Smooth muscle cell (in vitro differentiated cells): ENCODE measurements at regions not wholly inside any gene's neighbourhood (a gene's known extent, or its start where the extent isn't known, plus 50 kb on each side); places are given as distances from the start of the nearest gene placed in this dataset.

ENCODE experiments used
- DNase-seq: peaks from one replicate; lab custom pipeline; 2025; ENCODE audit not compliant: unreplicated experiment; lab: John Stamatoyannopoulos, UW
- H2AFZ ChIP-seq: fragments of 200-600 bp; sonication (generic); 2 replicates; pipeline ENCODE4 v1.6.0; 2016; ENCODE audit warnings: antibody characterized with exemption, low read depth, mild to moderate bottlenecking
- H3F3A ChIP-seq: fragments of 200-600 bp; sonication (generic); 2 replicates; pipeline ENCODE4 v1.6.0; 2017; ENCODE audit warnings: antibody characterized with exemption, low read depth
- H3K27ac ChIP-seq: fragments of 200-600 bp; sonication (generic); 2 replicates; pipeline ENCODE4 v1.5.1; 2016; ENCODE audit warnings: low read depth, mild to moderate bottlenecking
- H3K27me3 ChIP-seq: fragments of 200-600 bp; sonication (generic); 2 replicates; pipeline ENCODE4 v1.6.1; 2016; ENCODE audit warnings: low read depth, mild to moderate bottlenecking
- H3K36me3 ChIP-seq: fragments of 200-600 bp; sonication (generic); 2 replicates; pipeline ENCODE4 v1.5.1; 2016; ENCODE audit warnings: low read depth
- H3K4me1 ChIP-seq: fragments of 200-600 bp; sonication (generic); 2 replicates; pipeline ENCODE4 v1.5.1; 2016; ENCODE audit warnings: low read depth
- H3K4me2 ChIP-seq: fragments of 200-600 bp; sonication (generic); 2 replicates; pipeline ENCODE4 v1.6.0; 2016; ENCODE audit warnings: mild to moderate bottlenecking
- H3K4me3 ChIP-seq: fragments of 200-600 bp; sonication (generic); 2 replicates; pipeline ENCODE4 v1.5.1; 2016; ENCODE audit warnings: mild to moderate bottlenecking
- H3K79me2 ChIP-seq: fragments of 200-600 bp; sonication (generic); 2 replicates; pipeline ENCODE4 v1.6.0; 2016; ENCODE audit warnings: low read depth, mild to moderate bottlenecking
- H3K9ac ChIP-seq: fragments of 200-600 bp; sonication (generic); 2 replicates; pipeline ENCODE4 v1.6.0; 2016; ENCODE audit warnings: low read depth
- H3K9me3 ChIP-seq: fragments of 200-600 bp; sonication (generic); replicated peaks from 2 replicates; pipeline ENCODE4 v1.5.1; 2016; ENCODE audit warnings: low read depth
- H4K20me1 ChIP-seq: fragments of 200-600 bp; sonication (generic); 2 replicates; pipeline ENCODE4 v1.6.0; 2016; ENCODE audit warnings: low read depth
- WGBS: methylation state at CpG from one replicate; pipeline ENCODE4 v1.1.7; 2016; ENCODE audit warnings: low lambda C conversion rate; 5-methylcytosine and 5-hydroxymethylcytosine counted together
- TF ChIP-seq, protein P1 (sequence below): fragments of 200-600 bp; sonication (generic); IDR thresholded peaks from 2 replicates; pipeline ENCODE4 v1.5.1; 2017; ENCODE audit warnings: borderline replicate concordance, mild to moderate bottlenecking, antibody characterized with exemption; ENCODE audit not compliant: insufficient read depth, poor library complexity, severe bottlenecking

GRCh38 chr12:131192951-131193350, 239.2 kb downstream of the ADGRD1 start:
- no peaks in the 10 kb centered on the region for H4K20me1 ChIP-seq
- no peaks in the 10 kb centered on the region for H3K27me3 ChIP-seq
- H2AFZ ChIP-seq: no peak overlapping the region
- H3K4me3 ChIP-seq: no peak overlapping the region
- no peaks in the 10 kb centered on the region for H3K4me1 ChIP-seq
- no peak for DNase-seq
- no peaks in the 10 kb centered on the region for H3F3A ChIP-seq
- TF ChIP-seq, protein P1, sequence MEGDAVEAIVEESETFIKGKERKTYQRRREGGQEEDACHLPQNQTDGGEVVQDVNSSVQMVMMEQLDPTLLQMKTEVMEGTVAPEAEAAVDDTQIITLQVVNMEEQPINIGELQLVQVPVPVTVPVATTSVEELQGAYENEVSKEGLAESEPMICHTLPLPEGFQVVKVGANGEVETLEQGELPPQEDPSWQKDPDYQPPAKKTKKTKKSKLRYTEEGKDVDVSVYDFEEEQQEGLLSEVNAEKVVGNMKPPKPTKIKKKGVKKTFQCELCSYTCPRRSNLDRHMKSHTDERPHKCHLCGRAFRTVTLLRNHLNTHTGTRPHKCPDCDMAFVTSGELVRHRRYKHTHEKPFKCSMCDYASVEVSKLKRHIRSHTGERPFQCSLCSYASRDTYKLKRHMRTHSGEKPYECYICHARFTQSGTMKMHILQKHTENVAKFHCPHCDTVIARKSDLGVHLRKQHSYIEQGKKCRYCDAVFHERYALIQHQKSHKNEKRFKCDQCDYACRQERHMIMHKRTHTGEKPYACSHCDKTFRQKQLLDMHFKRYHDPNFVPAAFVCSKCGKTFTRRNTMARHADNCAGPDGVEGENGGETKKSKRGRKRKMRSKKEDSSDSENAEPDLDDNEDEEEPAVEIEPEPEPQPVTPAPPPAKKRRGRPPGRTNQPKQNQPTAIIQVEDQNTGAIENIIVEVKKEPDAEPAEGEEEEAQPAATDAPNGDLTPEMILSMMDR: no peak
- H3K79me2 ChIP-seq: no peaks in the 10 kb centered on the region
- 91% methylated on average over 7 of the region's 7 CpGs for WGBS
- no peak overlapping the region for H3K9ac ChIP-seq
- H3K36me3 ChIP-seq: no peaks in the 10 kb centered on the region
- H3K4me2 ChIP-seq: no peak overlapping the region
- no peak overlapping the region for H3K27ac ChIP-seq
- H3K9me3 ChIP-seq: no peaks in the 10 kb centered on the region

DNA sequence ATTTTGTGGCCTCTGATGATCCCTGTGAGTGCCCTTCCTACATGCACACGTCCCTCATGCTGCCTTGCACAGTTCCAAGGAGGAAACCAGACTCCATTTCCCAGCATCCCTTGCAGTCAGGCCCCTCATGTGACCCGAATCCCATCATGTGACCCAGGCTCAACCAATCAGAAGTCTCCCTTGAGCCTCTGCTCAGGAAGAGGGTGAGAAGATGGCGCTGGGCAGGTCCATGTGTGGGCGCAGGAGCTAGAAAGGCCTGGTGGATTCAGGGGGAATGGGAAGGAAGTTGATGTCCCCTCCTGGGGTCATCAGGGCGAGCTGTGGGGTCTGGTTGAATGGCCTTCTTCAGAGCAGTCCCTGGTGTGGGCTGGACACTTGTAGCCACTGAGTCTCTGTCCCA, 240.5 kb downstream of the ADGRD1 start:
- no peak for DNase-seq
- Histone ChIP-seq H3K27ac (no peak overlapping the region), H2AFZ (no peak overlapping the region), H3K9ac (no peak overlapping the region), H3K27me3 (no peaks in the 10 kb centered on the region), H3K4me2 (no peak overlapping the region), H3K4me3 (no peak overlapping the region), H4K20me1 (no peaks in the 10 kb centered on the region), H3K36me3 (no peaks in the 10 kb centered on the region), H3K79me2 (no peaks in the 10 kb centered on the region), H3K9me3 (no peaks in the 10 kb centered on the region), H3F3A (no peaks in the 10 kb centered on the region), H3K4me1 (no peaks in the 10 kb centered on the region)
- 92% methylated on average over 5 of the region's 5 CpGs for WGBS
- TF ChIP-seq, protein P1: no peak

DNA sequence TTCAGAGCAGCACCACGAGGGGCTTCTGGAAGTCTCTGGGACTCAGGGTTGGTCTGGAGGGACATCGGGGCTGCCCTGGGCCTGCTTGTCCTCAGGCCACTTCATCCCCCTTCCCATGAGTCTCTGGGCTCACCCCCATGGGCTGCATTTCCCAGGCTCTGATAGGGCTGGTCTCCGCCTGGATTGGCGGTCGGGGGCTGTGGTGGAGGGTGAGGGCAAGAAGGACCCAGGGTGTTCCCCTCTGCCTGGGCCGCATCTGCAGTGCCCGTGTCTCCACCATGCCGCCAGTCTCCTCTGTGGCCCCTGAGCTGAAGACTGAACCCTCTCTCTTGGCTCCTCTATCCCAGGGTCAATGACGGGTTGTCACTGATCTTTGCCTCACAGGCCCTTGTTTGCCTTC, 242.1 kb downstream of the ADGRD1 start:
- no peaks in the 10 kb centered on the region for H3K9me3 ChIP-seq
- no peak overlapping the region for H2AFZ ChIP-seq
- H3K9ac ChIP-seq: no peak overlapping the region
- H3K4me3 ChIP-seq: no peak overlapping the region
- no peaks in the 10 kb centered on the region for H3K4me1 ChIP-seq
- H3K27ac ChIP-seq: no peak overlapping the region
- TF ChIP-seq, protein P1: no peak
- no peaks in the 10 kb centered on the region for H3F3A ChIP-seq
- H3K79me2 ChIP-seq: no peaks in the 10 kb centered on the region
- no peak overlapping the region for H3K4me2 ChIP-seq
- H3K36me3 ChIP-seq: no peaks in the 10 kb centered on the region
- 90% methylated on average over 9 of the region's 9 CpGs for WGBS
- no peak for DNase-seq
- H4K20me1 ChIP-seq: no peaks in the 10 kb centered on the region
- H3K27me3 ChIP-seq: no peaks in the 10 kb centered on the region

DNA sequence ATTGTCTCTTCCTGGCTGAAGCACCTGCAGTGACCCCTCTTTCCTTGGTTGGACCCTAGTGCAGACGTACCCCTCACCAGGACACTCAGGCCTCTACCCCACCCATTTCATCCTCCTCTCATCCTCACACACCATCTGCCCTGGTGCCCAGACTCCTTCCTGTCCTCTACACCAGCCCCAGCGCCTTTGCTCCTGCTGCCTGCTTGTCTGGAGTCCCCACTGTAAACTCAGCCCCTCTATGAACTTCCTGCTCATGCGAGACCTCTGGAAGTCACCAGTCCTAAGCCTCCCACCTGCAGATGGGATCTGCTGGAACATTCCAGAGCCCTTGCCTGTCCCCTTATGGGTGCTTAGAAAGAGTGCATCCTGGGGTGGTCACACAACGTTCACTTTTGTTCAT, 242.5 kb downstream of the ADGRD1 start:
- Histone ChIP-seq H4K20me1 (no peaks in the 10 kb centered on the region), H3K79me2 (no peaks in the 10 kb centered on the region), H3K27me3 (no peaks in the 10 kb centered on the region), H3K36me3 (no peaks in the 10 kb centered on the region), H3K9ac (no peak overlapping the region), H3K4me3 (no peak overlapping the region), H3K4me1 (no peaks in the 10 kb centered on the region), H3F3A (no peaks in the 10 kb centered on the region), H3K9me3 (no peaks in the 10 kb centered on the region), H2AFZ (no peak overlapping the region), H3K27ac (no peak overlapping the region), H3K4me2 (no peak overlapping the region)
- 75% methylated on average over 4 of the region's 4 CpGs for WGBS
- DNase-seq: no peak
- TF ChIP-seq, protein P1: no peak
